ENCODE measurements at regions not wholly inside any gene's neighbourhood (a gene's known extent, or its start where the extent isn't known, plus 50 kb on each side); places are given as distances from the start of the nearest gene placed in this dataset.

GRCh38 chr3:40829876-40830275 lies 305.1 kb downstream of the ZNF621 start:
- no peaks in the 10 kb centered on the region for H3K79me2 ChIP-seq (ENCODE audit: insufficient read depth, low read depth, low read length)
- H3K4me2 ChIP-seq (ENCODE audit: low read length): no peak overlapping the region
- H3K4me3 ChIP-seq (ENCODE audit: low read depth, low read length, poor library complexity, severe bottlenecking): no peak overlapping the region
- TF ChIP-seq CTCF (conservative IDR thresholded peaks at IDR 0.05; ENCODE audit: low read length) (no peak), EZH2phosphoT487 (IDR thresholded peaks at IDR 0.05; ENCODE audit: borderline replicate concordance, low read depth, low read length) (no peak)
- no peak overlapping the region for H2AFZ ChIP-seq (ENCODE audit: low read length)
- H3K9me3 ChIP-seq (ENCODE audit: low read length): no peaks in the 10 kb centered on the region
- no peaks in the 10 kb centered on the region for H4K20me1 ChIP-seq (ENCODE audit: insufficient read depth, low read length)
- H3K27ac ChIP-seq (ENCODE audit: low read depth, low read length, poor library complexity, severe bottlenecking): no peak overlapping the region
- intact Hi-C loops (cut with micrococcal nuclease; ENCODE audit: unreplicated experiment): no loop called here
- CTCF ChIA-PET (ENCODE audit: unreplicated experiment): no interaction called here
- no peaks in the 10 kb centered on the region for H3K4me1 ChIP-seq (ENCODE audit: insufficient read depth, low read length, poor library complexity, severe bottlenecking)
- H3K9me2 ChIP-seq (ENCODE audit: insufficient read depth, low read length): no peaks in the 10 kb centered on the region
- no TSS peak for BruUV-seq (replicated peaks)
- H3K36me3 ChIP-seq (ENCODE audit: insufficient read depth, low read length): no peaks in the 10 kb centered on the region
- POLR2A ChIA-PET: no interaction called here
- no peak for DNase-seq (ENCODE audit: low spot score)

GRCh38 chr3:40837300-40837699 lies 312.5 kb downstream of the ZNF621 start:
- ChIA-PET POLR2A (interaction anchor here (0.5 to 1.1 kb wide), 2 partner anchors 14 to 46 kb away, joined by 4 to 5 read pairs; no protein-coding TSS in a partner anchor), CTCF (ENCODE audit: unreplicated experiment) (no interaction called here)
- H3K79me2 ChIP-seq (ENCODE audit: insufficient read depth, low read depth, low read length): no peaks in the 10 kb centered on the region
- BruUV-seq (replicated peaks): no TSS peak
- no peaks in the 10 kb centered on the region for H3K9me2 ChIP-seq (ENCODE audit: insufficient read depth, low read length)
- no peaks in the 10 kb centered on the region for H3K9me3 ChIP-seq (ENCODE audit: low read length)
- H2AFZ ChIP-seq (ENCODE audit: low read length): no peak overlapping the region
- TF ChIP-seq CTCF (conservative IDR thresholded peaks at IDR 0.05; ENCODE audit: low read length) (no peak), EZH2phosphoT487 (IDR thresholded peaks at IDR 0.05; ENCODE audit: borderline replicate concordance, low read depth, low read length) (no peak)
- H3K4me1 ChIP-seq (ENCODE audit: insufficient read depth, low read length, poor library complexity, severe bottlenecking): no peaks in the 10 kb centered on the region
- no peaks in the 10 kb centered on the region for H4K20me1 ChIP-seq (ENCODE audit: insufficient read depth, low read length)
- no peak overlapping the region for H3K4me3 ChIP-seq (ENCODE audit: low read depth, low read length, poor library complexity, severe bottlenecking)
- intact Hi-C loops (cut with micrococcal nuclease; ENCODE audit: unreplicated experiment): no loop called here
- H3K4me2 ChIP-seq (ENCODE audit: low read length): no peak overlapping the region
- no peak for DNase-seq (ENCODE audit: low spot score)
- no peak overlapping the region for H3K27ac ChIP-seq (ENCODE audit: low read depth, low read length, poor library complexity, severe bottlenecking)
- H3K36me3 ChIP-seq (ENCODE audit: insufficient read depth, low read length): no peaks in the 10 kb centered on the region

GRCh38 chr3:40841131-40841530 lies 316.4 kb downstream of the ZNF621 start:
- no peaks in the 10 kb centered on the region for H3K9me2 ChIP-seq (ENCODE audit: insufficient read depth, low read length)
- no peaks in the 10 kb centered on the region for H3K79me2 ChIP-seq (ENCODE audit: insufficient read depth, low read depth, low read length)
- H3K36me3 ChIP-seq (ENCODE audit: insufficient read depth, low read length): no peaks in the 10 kb centered on the region
- TF ChIP-seq EZH2phosphoT487 (IDR thresholded peaks at IDR 0.05; ENCODE audit: borderline replicate concordance, low read depth, low read length): no peak
- TF ChIP-seq CTCF (conservative IDR thresholded peaks at IDR 0.05; ENCODE audit: low read length): no peak
- no TSS peak for BruUV-seq (replicated peaks)
- ChIA-PET CTCF (ENCODE audit: unreplicated experiment) (no interaction called here), POLR2A (no interaction called here)
- H3K27ac ChIP-seq (ENCODE audit: low read depth, low read length, poor library complexity, severe bottlenecking): no peak overlapping the region
- no peaks in the 10 kb centered on the region for H3K9me3 ChIP-seq (ENCODE audit: low read length)
- no peak overlapping the region for H2AFZ ChIP-seq (ENCODE audit: low read length)
- intact Hi-C loops (cut with micrococcal nuclease; ENCODE audit: unreplicated experiment): no loop called here
- no peaks in the 10 kb centered on the region for H4K20me1 ChIP-seq (ENCODE audit: insufficient read depth, low read length)
- no peaks in the 10 kb centered on the region for H3K4me1 ChIP-seq (ENCODE audit: insufficient read depth, low read length, poor library complexity, severe bottlenecking)
- no peak overlapping the region for H3K4me3 ChIP-seq (ENCODE audit: low read depth, low read length, poor library complexity, severe bottlenecking)
- H3K4me2 ChIP-seq (ENCODE audit: low read length): no peak overlapping the region
- no peak for DNase-seq (ENCODE audit: low spot score)

Measured in OCI-LY7 (cell line).